ENCODE measurements at regions not wholly inside any gene's neighbourhood (a gene's known extent, or its start where the extent isn't known, plus 50 kb on each side); places are given as distances from the start of the nearest gene placed in this dataset.

DNA sequence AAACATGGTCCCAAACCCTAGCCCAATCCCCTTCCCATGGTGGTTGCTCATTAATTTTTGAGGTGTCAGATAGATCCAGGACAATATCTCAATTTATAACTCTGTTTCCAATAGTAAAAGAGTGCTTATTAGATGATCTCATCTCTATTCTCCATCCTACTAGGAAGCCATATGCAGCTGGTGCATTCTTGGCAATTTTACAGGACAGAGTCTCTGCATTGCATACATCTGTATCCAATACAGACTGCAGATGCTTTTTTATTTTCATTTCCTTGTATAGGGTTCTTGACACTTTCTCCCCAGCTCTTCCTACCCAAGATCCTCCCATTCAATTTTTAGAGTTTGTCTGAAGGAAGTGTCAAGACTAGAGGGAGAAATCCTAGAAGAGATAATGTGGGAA lies 194.8 kb upstream of the DPH6 start:
- DNase-seq, result no peak
- H3K4me1 ChIP-seq, result no peaks in the 10 kb centered on the region
- H3K9me3 ChIP-seq, result no peaks in the 10 kb centered on the region
- no peak overlapping the region for H3K27ac ChIP-seq
- intact Hi-C loops (cut with DNase I; ENCODE audit: low total_unique reads), result no loop called here
- no peaks in the 10 kb centered on the region for H3K36me3 ChIP-seq
- ATAC-seq, result no peak
- no peak overlapping the region for H3K4me3 ChIP-seq
- no peak for TF ChIP-seq POLR2A (IDR thresholded peaks at IDR 0.05)
- TF ChIP-seq, protein P1, sequence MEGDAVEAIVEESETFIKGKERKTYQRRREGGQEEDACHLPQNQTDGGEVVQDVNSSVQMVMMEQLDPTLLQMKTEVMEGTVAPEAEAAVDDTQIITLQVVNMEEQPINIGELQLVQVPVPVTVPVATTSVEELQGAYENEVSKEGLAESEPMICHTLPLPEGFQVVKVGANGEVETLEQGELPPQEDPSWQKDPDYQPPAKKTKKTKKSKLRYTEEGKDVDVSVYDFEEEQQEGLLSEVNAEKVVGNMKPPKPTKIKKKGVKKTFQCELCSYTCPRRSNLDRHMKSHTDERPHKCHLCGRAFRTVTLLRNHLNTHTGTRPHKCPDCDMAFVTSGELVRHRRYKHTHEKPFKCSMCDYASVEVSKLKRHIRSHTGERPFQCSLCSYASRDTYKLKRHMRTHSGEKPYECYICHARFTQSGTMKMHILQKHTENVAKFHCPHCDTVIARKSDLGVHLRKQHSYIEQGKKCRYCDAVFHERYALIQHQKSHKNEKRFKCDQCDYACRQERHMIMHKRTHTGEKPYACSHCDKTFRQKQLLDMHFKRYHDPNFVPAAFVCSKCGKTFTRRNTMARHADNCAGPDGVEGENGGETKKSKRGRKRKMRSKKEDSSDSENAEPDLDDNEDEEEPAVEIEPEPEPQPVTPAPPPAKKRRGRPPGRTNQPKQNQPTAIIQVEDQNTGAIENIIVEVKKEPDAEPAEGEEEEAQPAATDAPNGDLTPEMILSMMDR (IDR thresholded peaks at IDR 0.05 in 4 of 5, conservative IDR thresholded peaks at IDR 0.05 in 1 of 5), result no peak
- in situ Hi-C loops (cut with MboI; ENCODE audit: low sequenced_read_pairs in 4 of 4), result no loop called here
- H3K27me3 ChIP-seq, result no peaks in the 10 kb centered on the region

DNA sequence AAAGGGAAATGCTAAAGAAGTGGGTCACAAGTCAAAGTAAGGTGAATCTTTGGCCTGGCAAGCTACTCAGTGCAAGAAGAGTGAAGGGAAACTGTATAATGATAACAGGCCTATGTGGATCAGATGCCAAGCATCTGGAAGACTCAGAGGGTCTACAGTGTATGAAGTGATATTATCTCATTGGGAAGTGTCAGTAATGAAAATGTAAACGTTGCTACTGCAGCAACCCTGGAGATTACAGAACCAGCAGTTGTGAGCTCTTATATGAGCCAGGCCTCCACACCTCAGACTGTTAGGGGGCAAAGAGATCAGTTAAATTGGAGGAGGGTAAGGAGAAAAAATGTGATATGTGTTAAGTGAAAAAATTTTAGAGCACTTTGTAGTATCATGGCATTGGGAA lies 195.4 kb upstream of the DPH6 start:
- Histone ChIP-seq H3K9me3 (no peaks in the 10 kb centered on the region), H3K36me3 (no peaks in the 10 kb centered on the region), H3K27ac (no peak overlapping the region), H3K4me1 (no peaks in the 10 kb centered on the region), H3K4me3 (no peak overlapping the region), H3K27me3 (no peaks in the 10 kb centered on the region)
- TF ChIP-seq, protein P1 (IDR thresholded peaks at IDR 0.05 in 4 of 5, conservative IDR thresholded peaks at IDR 0.05 in 1 of 5), result no peak
- no peak for TF ChIP-seq POLR2A (IDR thresholded peaks at IDR 0.05)
- no peak for DNase-seq
- ATAC-seq, result no peak
- intact Hi-C loops (cut with DNase I; ENCODE audit: low total_unique reads), result no loop called here
- in situ Hi-C loops (cut with MboI; ENCODE audit: low sequenced_read_pairs in 4 of 4), result no loop called here

- H3K36me3 ChIP-seq, result no peaks in the 10 kb centered on the region
- H3K27me3 ChIP-seq, result no peaks in the 10 kb centered on the region
- in situ Hi-C loops (cut with MboI; ENCODE audit: low sequenced_read_pairs in 4 of 4) (no loop called here), intact Hi-C loops (cut with DNase I; ENCODE audit: low total_unique reads) (no loop called here)
- no peaks in the 10 kb centered on the region for H3K9me3 ChIP-seq
- H3K4me3 ChIP-seq, result no peak overlapping the region
- ATAC-seq (no peak), DNase-seq (no peak)
- no peak overlapping the region for H3K27ac ChIP-seq
- H3K4me1 ChIP-seq, result no peaks in the 10 kb centered on the region
- no peak for TF ChIP-seq POLR2A (IDR thresholded peaks at IDR 0.05)
- TF ChIP-seq, protein P1 (IDR thresholded peaks at IDR 0.05 in 4 of 5, conservative IDR thresholded peaks at IDR 0.05 in 1 of 5), result no peak
Measured at GRCh38 chr15:35741881-35742280, 195.9 kb upstream of the DPH6 start.

DNA sequence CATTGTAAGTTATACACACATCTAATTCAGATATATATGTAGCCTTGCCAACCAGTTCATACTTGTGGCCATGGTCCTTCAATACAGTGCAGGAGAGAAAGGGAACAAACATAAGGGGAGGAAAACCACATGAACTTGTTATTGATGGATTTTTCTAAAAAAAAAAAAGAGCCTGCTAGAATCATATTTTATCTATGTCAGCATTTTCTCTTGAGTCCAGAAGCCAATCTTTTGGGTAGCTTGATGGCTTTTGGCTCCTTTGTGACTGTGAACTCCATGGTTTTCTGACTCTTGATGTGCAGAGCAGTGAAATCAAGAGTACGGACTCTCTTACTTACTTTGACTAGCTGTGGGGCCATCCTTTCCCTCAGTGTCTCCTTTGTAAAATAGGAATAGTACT lies 197.4 kb upstream of the DPH6 start:
- Histone ChIP-seq H3K4me1 (no peaks in the 10 kb centered on the region), H3K27ac (no peak overlapping the region), H3K4me3 (no peak overlapping the region), H3K27me3 (no peaks in the 10 kb centered on the region), H3K9me3 (no peaks in the 10 kb centered on the region), H3K36me3 (no peaks in the 10 kb centered on the region)
- ATAC-seq (no peak), DNase-seq (no peak)
- intact Hi-C loops (cut with DNase I; ENCODE audit: low total_unique reads), result loop anchor here (1.0 kb wide), 1 partner anchor 24 kb away; no protein-coding TSS in a partner anchor
- TF ChIP-seq, protein P1 (IDR thresholded peaks at IDR 0.05 in 4 of 5, conservative IDR thresholded peaks at IDR 0.05 in 1 of 5), result no peak
- TF ChIP-seq POLR2A (IDR thresholded peaks at IDR 0.05), result no peak
- in situ Hi-C loops (cut with MboI; ENCODE audit: low sequenced_read_pairs in 4 of 4), result no loop called here

GRCh38 chr15:35746121-35746520 lies 200.2 kb upstream of the DPH6 start:
- DNase-seq (no peak), ATAC-seq (no peak)
- intact Hi-C loops (cut with DNase I; ENCODE audit: low total_unique reads), result no loop called here
- TF ChIP-seq POLR2A (IDR thresholded peaks at IDR 0.05), result no peak
- TF ChIP-seq, protein P1 (IDR thresholded peaks at IDR 0.05 in 4 of 5, conservative IDR thresholded peaks at IDR 0.05 in 1 of 5), result no peak
- H3K27ac ChIP-seq, result no peak overlapping the region
- H3K36me3 ChIP-seq, result no peaks in the 10 kb centered on the region
- H3K4me3 ChIP-seq, result no peak overlapping the region
- in situ Hi-C loops (cut with MboI; ENCODE audit: low sequenced_read_pairs in 4 of 4), result no loop called here
- H3K27me3 ChIP-seq, result no peaks in the 10 kb centered on the region
- H3K4me1 ChIP-seq, result peaks cover 0 to under 1% of the 10 kb centered on the region in 2 donors
- no peaks in the 10 kb centered on the region for H3K9me3 ChIP-seq
